Uterus (tissue), 2 donors: ENCODE measurements at regions not wholly inside any gene's neighbourhood (a gene's known extent, or its start where the extent isn't known, plus 50 kb on each side); places are given as distances from the start of the nearest gene placed in this dataset.

ENCODE experiments used
- CTCF ChIP-seq, 4 experiments: fragments of 200-600 bp in 2 of 4; fragments of 450-650 bp in 2 of 4; sonication (generic) in 2 of 4; IDR thresholded peaks; one replicate each; pipeline ENCODE4 v1.5.1; 2016 to 2019; ENCODE audit warnings: antibody characterized with exemption in 4 of 4, mild to moderate bottlenecking in 2 of 4, moderate library complexity in 1 of 4
- POLR2A ChIP-seq, 2 donors: fragments of 450-650 bp; IDR thresholded peaks; one replicate each; pipeline ENCODE4 v1.6.1; 2016; ENCODE audit warnings: antibody characterized with exemption in 2 of 2, mild to moderate bottlenecking in 1 of 2, moderate library complexity in 1 of 2

- no peak for TF ChIP-seq POLR2A (IDR thresholded peaks at IDR 0.05)
- no peak for TF ChIP-seq CTCF (IDR thresholded peaks at IDR 0.05)
Observed at GRCh38 chr11:20277014-20277413, 86.5 kb upstream of the HTATIP2 start.
